HFFc6 (cell line): ENCODE measurements at regions not wholly inside any gene's neighbourhood (a gene's known extent, or its start where the extent isn't known, plus 50 kb on each side); places are given as distances from the start of the nearest gene placed in this dataset.

ENCODE experiments used
- DNase-seq: peaks from one replicate; pipeline ENCODE4 v3.0.0-alpha.2; 2018
- H3K27ac Mint-ChIP-seq: 2 replicates; pipeline ENCODE4 v1.8.0; 2020; ENCODE audit warnings: mild to moderate bottlenecking, mixed read lengths
- H3K27me3 Mint-ChIP-seq: 2 replicates; pipeline ENCODE4 v1.8.0; 2021; ENCODE audit warnings: mild to moderate bottlenecking, moderate library complexity, mixed read lengths; ENCODE audit not compliant: insufficient read depth
- H3K36me3 Mint-ChIP-seq: 2 replicates; pipeline ENCODE4 v1.8.0; 2021; ENCODE audit warnings: low read depth, mixed read lengths
- H3K4me1 Mint-ChIP-seq: 2 replicates; pipeline ENCODE4 v1.8.0; 2020; ENCODE audit warnings: low read depth, mixed read lengths
- H3K4me3 Mint-ChIP-seq: 2 replicates; pipeline ENCODE4 v1.8.0; 2020; ENCODE audit warnings: mild to moderate bottlenecking, moderate library complexity, mixed read lengths
- H3K9me3 Mint-ChIP-seq: 2 replicates; pipeline ENCODE4 v1.8.0; 2020; ENCODE audit warnings: mild to moderate bottlenecking, mixed read lengths
- TF ChIP-seq, protein P1 (sequence below): fragments of 200-600 bp; sonication (generic); IDR thresholded peaks from 2 replicates; pipeline ENCODE4 v1.5.0; 2021; ENCODE audit warnings: antibody characterized with exemption, mild to moderate bottlenecking

DNA sequence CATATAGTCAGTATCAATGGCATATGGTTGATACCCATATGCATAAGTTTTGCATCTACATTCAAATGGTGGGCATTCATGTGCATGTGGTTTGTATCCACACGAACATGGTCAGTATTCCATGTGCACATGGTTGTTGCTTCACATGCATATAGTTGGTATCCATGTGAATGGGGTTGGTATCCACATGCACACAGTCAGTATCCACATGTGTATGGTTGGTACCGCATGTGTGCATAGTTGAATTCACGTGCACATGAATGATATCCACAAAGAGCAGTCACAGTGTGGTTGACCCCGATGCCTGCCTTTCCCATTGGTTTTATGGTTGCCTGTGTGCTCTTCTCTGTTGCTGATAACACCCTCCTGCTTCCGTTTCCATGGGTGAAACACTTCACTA lies 427.9 kb downstream of the STIM2 start:
- Mint-ChIP-seq H3K27me3 (no peaks in the 10 kb centered on the region), H3K27ac (no peak overlapping the region), H3K4me3 (no peak overlapping the region), H3K36me3 (no peaks in the 10 kb centered on the region), H3K9me3 (peaks cover 5% of the 10 kb centered on the region), H3K4me1 (no peaks in the 10 kb centered on the region)
- no peak for DNase-seq
- TF ChIP-seq, protein P1, sequence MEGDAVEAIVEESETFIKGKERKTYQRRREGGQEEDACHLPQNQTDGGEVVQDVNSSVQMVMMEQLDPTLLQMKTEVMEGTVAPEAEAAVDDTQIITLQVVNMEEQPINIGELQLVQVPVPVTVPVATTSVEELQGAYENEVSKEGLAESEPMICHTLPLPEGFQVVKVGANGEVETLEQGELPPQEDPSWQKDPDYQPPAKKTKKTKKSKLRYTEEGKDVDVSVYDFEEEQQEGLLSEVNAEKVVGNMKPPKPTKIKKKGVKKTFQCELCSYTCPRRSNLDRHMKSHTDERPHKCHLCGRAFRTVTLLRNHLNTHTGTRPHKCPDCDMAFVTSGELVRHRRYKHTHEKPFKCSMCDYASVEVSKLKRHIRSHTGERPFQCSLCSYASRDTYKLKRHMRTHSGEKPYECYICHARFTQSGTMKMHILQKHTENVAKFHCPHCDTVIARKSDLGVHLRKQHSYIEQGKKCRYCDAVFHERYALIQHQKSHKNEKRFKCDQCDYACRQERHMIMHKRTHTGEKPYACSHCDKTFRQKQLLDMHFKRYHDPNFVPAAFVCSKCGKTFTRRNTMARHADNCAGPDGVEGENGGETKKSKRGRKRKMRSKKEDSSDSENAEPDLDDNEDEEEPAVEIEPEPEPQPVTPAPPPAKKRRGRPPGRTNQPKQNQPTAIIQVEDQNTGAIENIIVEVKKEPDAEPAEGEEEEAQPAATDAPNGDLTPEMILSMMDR, result no peak

DNA sequence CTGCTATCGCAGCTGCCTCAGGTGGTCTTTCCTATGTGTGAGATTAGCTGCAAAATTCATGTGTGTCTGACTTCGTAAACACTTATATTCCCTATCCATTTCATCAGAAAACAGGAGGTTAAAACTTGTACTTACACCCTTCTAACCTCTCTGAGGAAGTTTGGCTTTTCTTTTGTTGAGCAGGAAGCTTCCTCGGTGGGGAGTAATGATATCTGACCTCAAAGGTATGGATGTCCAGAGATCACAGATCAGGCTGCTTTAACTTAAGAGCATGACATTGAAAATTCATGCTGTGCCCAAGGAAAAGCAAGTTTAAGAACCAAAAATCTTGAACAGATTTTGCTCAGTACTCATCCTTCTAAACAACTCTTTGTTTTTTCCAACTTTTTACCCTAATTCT lies 429.1 kb downstream of the STIM2 start:
- H3K4me1 Mint-ChIP-seq, result no peaks in the 10 kb centered on the region
- no peaks in the 10 kb centered on the region for H3K36me3 Mint-ChIP-seq
- peaks cover 5% of the 10 kb centered on the region; the same call in 1 of the 2 replicates for H3K9me3 Mint-ChIP-seq

DNA sequence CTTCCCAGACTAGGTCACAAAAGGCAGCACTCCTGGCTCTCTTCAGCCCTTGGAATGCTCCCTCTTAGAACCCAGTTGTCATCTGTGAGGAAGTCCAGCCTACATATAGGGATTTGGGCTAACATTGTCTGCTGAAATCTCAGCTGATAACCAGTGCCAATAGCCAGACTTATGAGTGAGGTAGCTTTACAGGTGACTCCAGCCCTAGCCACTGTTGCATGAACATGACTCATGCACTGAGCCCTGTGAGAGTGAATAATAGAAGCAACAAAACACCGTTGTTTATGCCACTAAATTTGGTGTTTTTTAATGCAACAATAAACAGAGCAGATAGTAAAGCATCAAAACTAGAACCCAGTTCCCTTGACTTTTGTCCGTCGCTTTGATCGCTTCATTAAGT lies 433.2 kb downstream of the STIM2 start:
- Mint-ChIP-seq H3K27me3 (no peaks in the 10 kb centered on the region), H3K4me3 (no peak overlapping the region), H3K36me3 (no peaks in the 10 kb centered on the region), H3K9me3 (peaks cover 13% of the 10 kb centered on the region), H3K4me1 (no peaks in the 10 kb centered on the region), H3K27ac (no peak overlapping the region)
- TF ChIP-seq, protein P1, result no peak
- DNase-seq, result no peak

More for the DNA sequence above, 429.1 kb downstream of the STIM2 start:
- Mint-ChIP-seq H3K27me3 (no peaks in the 10 kb centered on the region), H3K4me3 (no peak overlapping the region), H3K27ac (no peak overlapping the region)
- DNase-seq, result no peak
- TF ChIP-seq, protein P1, result no peak

DNA sequence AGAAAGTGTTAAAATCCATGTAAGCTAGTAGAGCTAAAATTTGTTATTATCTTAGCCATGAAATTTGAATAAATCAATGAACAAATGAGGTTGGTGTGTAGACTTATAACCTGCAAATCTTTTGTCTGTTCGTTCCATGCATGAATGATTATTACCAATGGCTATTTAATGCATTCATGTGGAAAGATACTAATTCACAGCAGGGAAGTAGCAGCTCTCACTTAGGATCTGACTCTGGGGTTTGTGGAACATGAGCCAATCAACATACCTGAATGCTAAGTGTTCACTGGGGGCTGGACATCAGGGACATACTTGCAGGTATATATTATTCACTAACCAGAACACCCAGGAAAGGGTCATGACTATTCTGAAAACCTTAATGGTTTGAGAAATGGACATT lies 444.1 kb downstream of the STIM2 start:
- H3K27ac Mint-ChIP-seq, result no peak overlapping the region
- H3K4me1 Mint-ChIP-seq, result no peaks in the 10 kb centered on the region
- H3K27me3 Mint-ChIP-seq, result peaks cover 6% of the 10 kb centered on the region
- no peak for DNase-seq
- no peak overlapping the region for H3K4me3 Mint-ChIP-seq
- peaks cover 32% of the 10 kb centered on the region for H3K9me3 Mint-ChIP-seq
- H3K36me3 Mint-ChIP-seq, result no peaks in the 10 kb centered on the region
- TF ChIP-seq, protein P1, result no peak

DNA sequence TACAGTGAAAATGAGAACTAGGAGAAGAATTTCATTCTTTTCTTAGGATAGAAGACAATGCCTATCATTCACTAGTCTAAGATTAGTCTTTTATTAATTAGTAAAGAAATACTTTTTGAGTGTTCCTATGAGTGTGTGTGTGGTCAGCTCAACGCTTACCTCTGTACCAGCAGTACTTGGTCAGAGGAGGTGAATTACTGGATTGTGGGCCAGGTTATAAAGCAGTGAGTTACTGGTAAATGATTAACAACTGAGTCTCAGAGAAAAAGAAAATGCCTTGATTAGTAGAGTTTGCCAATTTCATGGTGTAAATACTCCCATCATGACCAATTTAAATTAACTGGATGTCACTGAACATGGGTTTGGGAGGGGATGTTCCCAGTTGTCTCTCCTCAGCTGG lies 444.6 kb downstream of the STIM2 start:
- H3K27me3 Mint-ChIP-seq, result peaks cover 6% of the 10 kb centered on the region
- no peak overlapping the region for H3K4me3 Mint-ChIP-seq
- TF ChIP-seq, protein P1, result no peak
- H3K27ac Mint-ChIP-seq, result no peak overlapping the region
- no peaks in the 10 kb centered on the region for H3K36me3 Mint-ChIP-seq
- H3K4me1 Mint-ChIP-seq, result no peaks in the 10 kb centered on the region
- no peak for DNase-seq
- H3K9me3 Mint-ChIP-seq, result peaks cover 28% of the 10 kb centered on the region

DNA sequence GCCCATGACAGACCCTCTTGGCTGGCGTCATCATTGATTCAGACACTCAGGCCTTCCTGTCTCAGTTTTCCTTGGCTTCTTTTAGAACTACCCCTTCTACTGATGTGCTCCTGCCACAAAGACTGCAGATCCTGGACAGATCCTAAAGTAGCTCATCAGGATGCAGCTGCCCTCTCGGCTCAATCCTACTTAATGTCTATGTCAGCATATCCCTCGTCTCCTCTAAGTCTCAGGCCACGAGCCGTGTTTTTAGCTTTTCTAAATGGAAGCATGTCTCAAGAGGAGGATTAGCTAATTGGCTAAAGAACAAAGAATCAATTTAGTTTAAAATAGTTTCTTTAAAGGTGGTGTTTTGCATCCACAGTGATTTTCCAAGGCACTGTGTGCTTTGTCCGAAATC lies 447.7 kb downstream of the STIM2 start:
- Mint-ChIP-seq H3K36me3 (no peaks in the 10 kb centered on the region), H3K27me3 (peaks cover 6% of the 10 kb centered on the region), H3K27ac (no peak overlapping the region), H3K4me1 (no peaks in the 10 kb centered on the region), H3K4me3 (no peak overlapping the region), H3K9me3 (peaks cover 10% of the 10 kb centered on the region)
- DNase-seq, result no peak
- TF ChIP-seq, protein P1, result no peak
